ENCODE measurements at regions not wholly inside any gene's neighbourhood (a gene's known extent, or its start where the extent isn't known, plus 50 kb on each side); places are given as distances from the start of the nearest gene placed in this dataset.

- no peak for DNase-seq (ENCODE audit: low read depth)
- no peak for TF ChIP-seq CTCF (IDR thresholded peaks at IDR 0.05; ENCODE audit: low read depth, low read length, missing control alignments)
- H3K4me3 ChIP-seq (ENCODE audit: low read depth, low read length) = no peak overlapping the region
These were observed 136.5 kb downstream of the SPTSSA start for GRCh38 chr14:34325493-34325892.

GRCh38 chr14:34324363-34324795 is 137.7 kb downstream of the SPTSSA start:
- H3K4me3 ChIP-seq (ENCODE audit: low read depth, low read length) = no peak overlapping the region
- DNase-seq (ENCODE audit: low read depth) = no peak
- peak; percentile 53 for TF ChIP-seq CTCF (IDR thresholded peaks at IDR 0.05; ENCODE audit: low read depth, low read length, missing control alignments)

- peak; percentile 26 for DNase-seq (ENCODE audit: low read depth)
- peak; percentile 82 for TF ChIP-seq CTCF (IDR thresholded peaks at IDR 0.05; ENCODE audit: low read depth, low read length, missing control alignments)
- no peak overlapping the region for H3K4me3 ChIP-seq (ENCODE audit: low read depth, low read length)
These were observed 139.1 kb downstream of the SPTSSA start for GRCh38 chr14:34322940-34323418.

- no peak overlapping the region for H3K4me3 ChIP-seq (ENCODE audit: low read depth, low read length)
- no peak for TF ChIP-seq CTCF (IDR thresholded peaks at IDR 0.05; ENCODE audit: low read depth, low read length, missing control alignments)
- DNase-seq (ENCODE audit: low read depth) = no peak
These were observed 142.9 kb downstream of the SPTSSA start for GRCh38 chr14:34319140-34319539.

GRCh38 chr14:34318014-34318413 is 144.0 kb downstream of the SPTSSA start:
- no peak for TF ChIP-seq CTCF (IDR thresholded peaks at IDR 0.05; ENCODE audit: low read depth, low read length, missing control alignments)
- DNase-seq (ENCODE audit: low read depth) = no peak
- no peak overlapping the region for H3K4me3 ChIP-seq (ENCODE audit: low read depth, low read length)

- no peak overlapping the region for H3K4me3 ChIP-seq (ENCODE audit: low read depth, low read length)
- no peak for DNase-seq (ENCODE audit: low read depth)
- no peak for TF ChIP-seq CTCF (IDR thresholded peaks at IDR 0.05; ENCODE audit: low read depth, low read length, missing control alignments)
These were observed 151.3 kb downstream of the SPTSSA start for GRCh38 chr14:34310724-34311123.

GRCh38 chr14:34303811-34304210 is 158.2 kb downstream of the SPTSSA start:
- TF ChIP-seq CTCF (IDR thresholded peaks at IDR 0.05; ENCODE audit: low read depth, low read length, missing control alignments) = no peak
- no peak for DNase-seq (ENCODE audit: low read depth)
- H3K4me3 ChIP-seq (ENCODE audit: low read depth, low read length) = no peak overlapping the region

Data from GM12864 (cell line).